K562 (cell line): ENCODE measurements at regions not wholly inside any gene's neighbourhood (a gene's known extent, or its start where the extent isn't known, plus 50 kb on each side); places are given as distances from the start of the nearest gene placed in this dataset.
A peak's percentile ranks its signal among the peaks of the same experiment; 100 is the strongest.

Experiments used
- ATAC-seq: fragments of 200-7000 bp; cut with Tn5 transposase; 3 replicates; pipeline ENCODE4 v1.9.1; 2020; ENCODE audit warnings: moderate library complexity
- BruUV-seq: library from RNA; stranded (reverse); fragments of 400-500 nt; replicated peaks from 2 replicates; lab custom pipeline; 2021; lab: Mats Ljungman, UMichigan
- CTCF ChIA-PET: fragments of 300-600 bp; formaldehyde crosslinking; extraction: SDS; loops from one replicate; lab custom pipeline; 2021; ENCODE audit warnings: low intra/inter-chr PET ratio; lab: Yijun Ruan, JAX
- POLR2A ChIA-PET: fragments of 300-600, 350-650 bp; sonication (Branson Sonifier 250); formaldehyde crosslinking; extraction: SDS; loops from one replicate; lab custom pipeline; 2021; ENCODE audit warnings: antibody characterized with exemption, inconsistent platforms; lab: Yijun Ruan, JAX
- DNase-seq, 4 experiments: peaks; one replicate each; pipeline versions ENCODE4 v3.0.0 to v3.0.0-alpha.2; 2011 to 2018; ENCODE audit warnings: low spot score in 3 of 4, mixed read lengths in 3 of 4; ENCODE audit errors: extremely low read depth in 1 of 4
- FAIRE-seq: peaks from 2 replicates; lab custom pipeline; 2011; peaks lifted over from hg19 to GRCh38; lab: Jason Lieb, UNC
- H2AFZ ChIP-seq: 2 replicates; pipeline ENCODE4 v1.6.0; 2011; ENCODE audit warnings: low read depth, low read length, control low read depth, inconsistent platforms
- H3K27ac ChIP-seq: fragments of 200-600 bp; 3 replicates; pipeline ENCODE4 v1.8.0; 2011; ENCODE audit warnings: low read depth, mild to moderate bottlenecking, control low read depth, inconsistent platforms, low read length, moderate library complexity, mixed read lengths; ENCODE audit errors: extremely low read depth
- H3K27me3 ChIP-seq, 2 experiments: fragments of 300-600 bp in 1 of 2; 2 replicates in 1 of 2; 3 replicates in 1 of 2; pipeline versions ENCODE4 v1.6.0 to v1.8.0; 2011; ENCODE audit warnings: inconsistent platforms in 2 of 2, low read length in 2 of 2, mild to moderate bottlenecking in 1 of 2, mixed read lengths in 1 of 2, moderate library complexity in 1 of 2; ENCODE audit not compliant: control insufficient read depth in 2 of 2, insufficient read depth in 2 of 2
- H3K36me3 ChIP-seq: fragments of 300-600 bp; 3 replicates; pipeline ENCODE4 v1.8.0; 2011; ENCODE audit warnings: mild to moderate bottlenecking, low read length, inconsistent platforms; ENCODE audit not compliant: control insufficient read depth, insufficient read depth
- H3K4me1 ChIP-seq, 2 experiments: fragments of 200-600 bp in 1 of 2; replicated peaks in 1 of 2; 2 replicates in 1 of 2; 3 replicates in 1 of 2; pipeline versions ENCODE4 v1.5.1 to v1.8.0; 2011; ENCODE audit warnings: inconsistent platforms in 2 of 2, low read length in 2 of 2, mild to moderate bottlenecking in 1 of 2, mixed read lengths in 1 of 2, moderate library complexity in 1 of 2; ENCODE audit not compliant: control insufficient read depth in 2 of 2, insufficient read depth in 2 of 2
- H3K4me2 ChIP-seq: 2 replicates; pipeline ENCODE4 v1.6.1; 2011; ENCODE audit warnings: low read length, control low read depth, inconsistent platforms, mixed read lengths; ENCODE audit not compliant: insufficient read depth
- H3K4me3 ChIP-seq: fragments of 200-600 bp; sonication (generic), shearing (Covaris generic); 2 replicates; pipeline ENCODE4 v1.5.1; 2016; ENCODE audit warnings: control low read depth, inconsistent platforms
- H3K79me2 ChIP-seq: fragments of 200-600 bp; 3 replicates; pipeline ENCODE4 v1.8.0; 2011; ENCODE audit warnings: low read length, inconsistent platforms; ENCODE audit not compliant: control insufficient read depth, insufficient read depth
- H3K9ac ChIP-seq, 2 experiments: 2 replicates each; pipeline versions ENCODE4 v1.6.0 to v1.6.1; 2011; ENCODE audit warnings: low read depth in 2 of 2, low read length in 2 of 2, control low read depth in 1 of 2, inconsistent platforms in 1 of 2, mild to moderate bottlenecking in 1 of 2, mixed read lengths in 1 of 2; ENCODE audit not compliant: insufficient read depth in 1 of 2
- H3K9me1 ChIP-seq: one replicate; pipeline ENCODE4 v1.6.0; 2011; ENCODE audit warnings: inconsistent platforms, mild to moderate bottlenecking, low read length, moderate library complexity; ENCODE audit not compliant: control insufficient read depth, insufficient read depth
- H3K9me3 ChIP-seq: replicated peaks from 2 replicates; pipeline ENCODE4 v1.5.1; 2011; ENCODE audit warnings: low read depth, low read length, inconsistent platforms; ENCODE audit not compliant: control insufficient read depth, insufficient read depth
- H4K20me1 ChIP-seq: replicated peaks from 2 replicates; pipeline ENCODE4 v1.6.1; 2011; ENCODE audit warnings: low read length, inconsistent platforms, mixed read lengths; ENCODE audit not compliant: control insufficient read depth, insufficient read depth
- C11orf30 ChIP-seq: fragments of 450-650 bp; IDR thresholded peaks from 2 replicates; pipeline ENCODE4 v1.6.1; 2016; ENCODE audit warnings: low read depth, mild to moderate bottlenecking
- CHD7 ChIP-seq: fragments of 200-600 bp; sonication (generic); IDR thresholded peaks from one replicate; pipeline ENCODE4 v1.6.1; 2012; ENCODE audit warnings: mild to moderate bottlenecking, low read depth, low read length, inconsistent platforms
- FOXP4 ChIP-seq: sonication (generic); formaldehyde crosslinking; IDR thresholded peaks from 2 replicates; pipeline ENCODE4 v1.8.0; 2022; ENCODE audit warnings: mild to moderate bottlenecking, missing genetic modification reagents, borderline replicate concordance
- JUN ChIP-seq, 2 experiments: sonication (generic) in 1 of 2; formaldehyde crosslinking in 1 of 2; IDR thresholded peaks; 2 replicates each; pipeline versions ENCODE4 v1.6.1 to v1.8.0; 2012 to 2022; ENCODE audit warnings: borderline replicate concordance in 2 of 2, mild to moderate bottlenecking in 2 of 2, improper control_type of control experiment in 1 of 2, low read depth in 1 of 2, low read length in 1 of 2, missing genetic modification reagents in 1 of 2
- ZNF316 ChIP-seq: fragments of 450-650 bp; IDR thresholded peaks from 2 replicates; pipeline ENCODE4 v1.6.1; 2016
- ZSCAN32 ChIP-seq: fragments of 450-650 bp; formaldehyde crosslinking; IDR thresholded peaks from 2 replicates; pipeline ENCODE4 v1.4.0; 2020; ENCODE audit warnings: mild to moderate bottlenecking, moderate library complexity
- WGBS: fragments of 100-300 bp; shearing (Covaris generic); methylation state at CpG from one replicate; pipeline ENCODE4 v1.1.6; 2016; ENCODE audit warnings: low coverage, mixed read lengths; ENCODE audit not compliant: insufficient coverage; ENCODE audit errors: missing lambda C conversion rate; 5-methylcytosine and 5-hydroxymethylcytosine counted together
- in situ Hi-C: fragments of 300-500 bp; cut with MboI; formaldehyde crosslinking; loops from 4 replicates; pipeline ENCODE4 v1.15.0; 2018; ENCODE audit warnings: inconsistent platforms, mixed read lengths
- intact Hi-C: fragments of 100-400 bp; cut with micrococcal nuclease; formaldehyde crosslinking; loops from 2 replicates; pipeline ENCODE4 v1.14.2; 2022

- no peak overlapping the region for H2AFZ ChIP-seq
- CTCF ChIA-PET, result no interaction called here
- no peak overlapping the region for H3K4me3 ChIP-seq
- peaks cover 9 to 13% of the 10 kb centered on the region in 2 experiments; a peak in 4 of 5 replicates for H3K4me1 ChIP-seq
- ATAC-seq, result no peak
- no peak for FAIRE-seq
- POLR2A ChIA-PET, result interaction anchor here (0.9 kb wide), 1 partner anchor 54 kb away, joined by 3 read pairs; no protein-coding TSS in a partner anchor
- peaks cover 29 to 64% of the 10 kb centered on the region in 2 experiments for H3K27me3 ChIP-seq
- no peaks in the 10 kb centered on the region for H3K9me3 ChIP-seq
- H4K20me1 ChIP-seq, result 0 out of 2 replicates have a peak, but pooled peaks cover 3% of the 10 kb centered on the region
- H3K9ac ChIP-seq, result no peak overlapping the region
- intact Hi-C loops, result no loop called here
- BruUV-seq, result no TSS peak
- no peak overlapping the region for H3K27ac ChIP-seq
- no peaks in the 10 kb centered on the region for H3K9me1 ChIP-seq
- H3K4me2 ChIP-seq, result no peak overlapping the region
- DNase-seq, result no peak
- in situ Hi-C loops, result no loop called here
- H3K36me3 ChIP-seq, result no peaks in the 10 kb centered on the region
- 4% methylated on average over 1 of the region's 1 CpG for WGBS
- no peaks in the 10 kb centered on the region for H3K79me2 ChIP-seq
- TF ChIP-seq JUN (IDR thresholded peaks at IDR 0.05; ENCODE audit: borderline replicate concordance, low read depth, low read length) (no peak), JUN (CRISPR knock-in tag; IDR thresholded peaks at IDR 0.05; ENCODE audit: borderline replicate concordance) (no peak), FOXP4 (no peak), CHD7 (no peak), ZSCAN32 (CRISPR knock-in tag) (no peak), C11orf30 (peak; percentile 24; the same call in 1 of the 2 replicates), ZNF316 (peak; percentile 47)
Observed at GRCh38 chr6:3515669-3516068, 58.8 kb upstream of the SLC22A23 start.
